B cell (primary cell): ENCODE measurements at regions not wholly inside any gene's neighbourhood (a gene's known extent, or its start where the extent isn't known, plus 50 kb on each side); places are given as distances from the start of the nearest gene placed in this dataset.

Experiments
- CTCF ChIP-seq: fragments of 200-600 bp; IDR thresholded peaks from one replicate; pipeline ENCODE4 v1.8.0; 2022; ENCODE audit warnings: antibody characterized with exemption, mild to moderate bottlenecking
- EZH2 ChIP-seq: IDR thresholded peaks from 2 replicates; pipeline ENCODE4 v1.6.1; 2012; ENCODE audit warnings: borderline replicate concordance, low read depth, mild to moderate bottlenecking, moderate library complexity, low read length; ENCODE audit not compliant: insufficient read depth, poor library complexity, severe bottlenecking

- TF ChIP-seq CTCF (no peak), EZH2 (no peak)
These were observed 543.5 kb downstream of the PTPRC start for GRCh38 chr1:199182186-199182843.
